Neural cell (in vitro differentiated cells): ENCODE measurements at regions not wholly inside any gene's neighbourhood (a gene's known extent, or its start where the extent isn't known, plus 50 kb on each side); places are given as distances from the start of the nearest gene placed in this dataset.

Experiments used
- H2AFZ ChIP-seq: fragments of 200-600, 300-800 bp; sonication (generic), shearing (Covaris generic); 2 replicates; pipeline ENCODE4 v1.6.0; 2014; ENCODE audit warnings: low read depth, mild to moderate bottlenecking, antibody characterized with exemption, low read length, moderate library complexity
- H3F3A ChIP-seq: fragments of 200-600 bp; shearing (Covaris generic); 2 replicates; pipeline ENCODE4 v1.6.1; 2016; ENCODE audit warnings: mild to moderate bottlenecking, moderate library complexity, mixed read lengths, antibody characterized with exemption, low read length; ENCODE audit not compliant: insufficient read depth, poor library complexity, severe bottlenecking
- H3K27ac ChIP-seq: fragments of 200-600, 300-800 bp; sonication (generic), shearing (Covaris generic); 2 replicates; pipeline ENCODE4 v1.5.1; 2014; ENCODE audit warnings: mild to moderate bottlenecking, low read length, moderate library complexity
- H3K27me3 ChIP-seq: fragments of 300-800, 200-600 bp; sonication (generic), shearing (Covaris generic); 2 replicates; pipeline ENCODE4 v1.6.0; 2014; ENCODE audit warnings: mild to moderate bottlenecking, low read depth, low read length, moderate library complexity; ENCODE audit not compliant: insufficient read depth
- H3K36me3 ChIP-seq: fragments of 300-800, 200-600 bp; sonication (generic), shearing (Covaris generic); 2 replicates; pipeline ENCODE4 v1.5.1; 2014; ENCODE audit warnings: mild to moderate bottlenecking, antibody characterized with exemption, low read length, moderate library complexity; ENCODE audit not compliant: insufficient read depth
- H3K4me2 ChIP-seq: fragments of 300-800, 200-600 bp; sonication (generic), shearing (Covaris generic); 2 replicates; pipeline ENCODE4 v1.6.0; 2014; ENCODE audit warnings: mild to moderate bottlenecking, low read length
- H3K4me3 ChIP-seq: fragments of 300-800, 200-600 bp; sonication (generic), shearing (Covaris generic); 2 replicates; pipeline ENCODE4 v1.5.1; 2014; ENCODE audit warnings: mild to moderate bottlenecking, low read length, moderate library complexity
- H3K79me2 ChIP-seq: fragments of 200-600 bp; shearing (Covaris generic); replicated peaks from 2 replicates; pipeline ENCODE4 v1.6.0; 2014; ENCODE audit warnings: mild to moderate bottlenecking, low read length, moderate library complexity; ENCODE audit not compliant: insufficient read depth
- H3K9ac ChIP-seq: fragments of 300-800, 200-600 bp; sonication (generic), shearing (Covaris generic); 2 replicates; pipeline ENCODE4 v1.6.1; 2016; ENCODE audit warnings: mild to moderate bottlenecking, low read length, mixed read lengths
- H3K9me2 ChIP-seq: fragments of 200-600 bp; shearing (Covaris generic); 2 replicates; pipeline ENCODE4 v1.6.1; 2016; ENCODE audit warnings: mild to moderate bottlenecking, low read length, mixed read lengths; ENCODE audit not compliant: insufficient read depth
- H3K9me3 ChIP-seq: fragments of 200-600, 300-800 bp; sonication (generic), shearing (Covaris generic); 2 replicates; pipeline ENCODE4 v1.6.1; 2016; ENCODE audit warnings: mild to moderate bottlenecking, mixed run types, low read length, moderate library complexity, mixed read lengths
- H4K20me1 ChIP-seq: fragments of 200-600 bp; shearing (Covaris generic); 2 replicates; pipeline ENCODE4 v1.6.1; 2016; ENCODE audit warnings: mild to moderate bottlenecking, mixed run types; ENCODE audit not compliant: insufficient read depth
- CTCF ChIP-seq: fragments of 450-650 bp; IDR thresholded peaks from 2 replicates; pipeline ENCODE4 v1.5.1; 2014; ENCODE audit warnings: antibody characterized with exemption, mild to moderate bottlenecking, moderate library complexity; ENCODE audit not compliant: poor library complexity, severe bottlenecking
- EP300 ChIP-seq: fragments of 450-650 bp; conservative IDR thresholded peaks from 2 replicates; pipeline ENCODE4 v1.6.1; 2014; ENCODE audit warnings: antibody characterized with exemption, mild to moderate bottlenecking, moderate library complexity; ENCODE audit not compliant: poor library complexity, severe bottlenecking
- EZH2 ChIP-seq: fragments of 200-600, 300-800 bp; shearing (Covaris generic), sonication (generic); IDR thresholded peaks from 2 replicates; pipeline ENCODE4 v1.6.1; 2014; ENCODE audit warnings: antibody characterized with exemption, low read length, borderline replicate concordance, mild to moderate bottlenecking; ENCODE audit not compliant: insufficient read depth, poor library complexity, severe bottlenecking
- MXI1 ChIP-seq: fragments of 450-650 bp; conservative IDR thresholded peaks from 2 replicates; pipeline ENCODE4 v1.6.1; 2014; ENCODE audit warnings: antibody characterized with exemption, mild to moderate bottlenecking; ENCODE audit not compliant: poor library complexity, severe bottlenecking
- POLR2AphosphoS5 ChIP-seq: IDR thresholded peaks from 2 replicates; pipeline ENCODE4 v1.6.1; 2012
- RAD21 ChIP-seq: fragments of 450-650 bp; conservative IDR thresholded peaks from 2 replicates; pipeline ENCODE4 v1.6.1; 2014; ENCODE audit warnings: antibody characterized with exemption, mild to moderate bottlenecking, moderate library complexity
- REST ChIP-seq: IDR thresholded peaks from 2 replicates; pipeline ENCODE4 v1.6.1; 2012; ENCODE audit warnings: borderline replicate concordance
- SMC3 ChIP-seq: fragments of 450-650 bp; conservative IDR thresholded peaks from 2 replicates; pipeline ENCODE4 v1.6.1; 2014; ENCODE audit warnings: antibody characterized with exemption, mild to moderate bottlenecking, moderate library complexity; ENCODE audit not compliant: poor library complexity
- TAF1 ChIP-seq: IDR thresholded peaks from 2 replicates; pipeline ENCODE4 v1.6.1; 2012; ENCODE audit warnings: low read depth

GRCh38 chr4:179285696-179286095, 1843.5 kb upstream of the AGA start:
- no peak overlapping the region for H3K9ac ChIP-seq
- H3K36me3 ChIP-seq: no peaks in the 10 kb centered on the region
- H4K20me1 ChIP-seq: no peaks in the 10 kb centered on the region
- no peak overlapping the region for H2AFZ ChIP-seq
- H3K79me2 ChIP-seq: no peaks in the 10 kb centered on the region
- no peak overlapping the region for H3K4me3 ChIP-seq
- no peak overlapping the region for H3K27ac ChIP-seq
- TF ChIP-seq EP300: no peak
- TF ChIP-seq TAF1: no peak
- no peak for TF ChIP-seq SMC3
- TF ChIP-seq POLR2AphosphoS5: no peak
- TF ChIP-seq RAD21: no peak
- no peak for TF ChIP-seq EZH2
- TF ChIP-seq MXI1: no peak
- no peak for TF ChIP-seq CTCF
- H3K27me3 ChIP-seq: no peaks in the 10 kb centered on the region
- no peaks in the 10 kb centered on the region for H3K9me3 ChIP-seq
- H3K4me2 ChIP-seq: no peak overlapping the region
- H3F3A ChIP-seq: no peaks in the 10 kb centered on the region
- H3K9me2 ChIP-seq: no peaks in the 10 kb centered on the region

GRCh38 chr4:179291657-179292056, 1849.4 kb upstream of the AGA start:
- H3K27me3 ChIP-seq: no peaks in the 10 kb centered on the region
- H3K9me2 ChIP-seq: no peaks in the 10 kb centered on the region
- no peaks in the 10 kb centered on the region for H3K79me2 ChIP-seq
- H4K20me1 ChIP-seq: no peaks in the 10 kb centered on the region
- H3K4me3 ChIP-seq: no peak overlapping the region
- H3K9ac ChIP-seq: no peak overlapping the region
- no peak overlapping the region for H3K4me2 ChIP-seq
- H3K27ac ChIP-seq: no peak overlapping the region
- H2AFZ ChIP-seq: no peak overlapping the region
- no peaks in the 10 kb centered on the region for H3K9me3 ChIP-seq
- H3K36me3 ChIP-seq: no peaks in the 10 kb centered on the region
- TF ChIP-seq POLR2AphosphoS5 (no peak), SMC3 (no peak)
- H3F3A ChIP-seq: no peaks in the 10 kb centered on the region

- H3K79me2 ChIP-seq: no peaks in the 10 kb centered on the region
- H3K36me3 ChIP-seq: no peaks in the 10 kb centered on the region
- no peak overlapping the region for H3K4me3 ChIP-seq
- no peak overlapping the region for H2AFZ ChIP-seq
- no peaks in the 10 kb centered on the region for H3K27me3 ChIP-seq
- H3K9me2 ChIP-seq: no peaks in the 10 kb centered on the region
- H3K27ac ChIP-seq: no peak overlapping the region
- no peaks in the 10 kb centered on the region for H4K20me1 ChIP-seq
- H3K9ac ChIP-seq: no peak overlapping the region
- H3K4me2 ChIP-seq: no peak overlapping the region
- H3K9me3 ChIP-seq: no peaks in the 10 kb centered on the region
- H3F3A ChIP-seq: no peaks in the 10 kb centered on the region
- TF ChIP-seq REST: no peak
- no peak for TF ChIP-seq MXI1
- no peak for TF ChIP-seq POLR2AphosphoS5
- no peak for TF ChIP-seq RAD21
- TF ChIP-seq EP300: no peak
- no peak for TF ChIP-seq TAF1
- TF ChIP-seq SMC3: no peak
- TF ChIP-seq EZH2: no peak
- TF ChIP-seq CTCF: no peak
Measured at GRCh38 chr4:179292468-179292867, 1850.2 kb upstream of the AGA start.
